Neutrophil (primary cell): ENCODE measurements at regions not wholly inside any gene's neighbourhood (a gene's known extent, or its start where the extent isn't known, plus 50 kb on each side); places are given as distances from the start of the nearest gene placed in this dataset.

ENCODE experiments used
- H3K27ac ChIP-seq: fragments of 200-600 bp; sonication (generic); 2 replicates; pipeline ENCODE4 v1.5.1; 2016; ENCODE audit warnings: mild to moderate bottlenecking, moderate library complexity
- H3K27me3 ChIP-seq: fragments of 200-600 bp; sonication (generic); 2 replicates; pipeline ENCODE4 v1.6.0; 2016; ENCODE audit warnings: mild to moderate bottlenecking
- H3K36me3 ChIP-seq: fragments of 200-600 bp; sonication (generic); 2 replicates; pipeline ENCODE4 v1.5.1; 2017
- H3K4me1 ChIP-seq, 2 experiments: fragments of 200-600 bp in 1 of 2; sonication (generic) in 1 of 2; 1 replicate in 1 of 2; 2 replicates in 1 of 2; pipeline versions ENCODE4 v1.5.1 to v1.6.1; 2013 to 2016; ENCODE audit warnings: low read depth in 1 of 2, low read length in 1 of 2, mild to moderate bottlenecking in 1 of 2, moderate library complexity in 1 of 2; ENCODE audit not compliant: control insufficient read depth in 1 of 2, insufficient read depth in 1 of 2
- H3K4me3 ChIP-seq, 2 experiments: fragments of 200-600 bp in 1 of 2; sonication (generic) in 1 of 2; 1 replicate in 1 of 2; 2 replicates in 1 of 2; pipeline ENCODE4 v1.5.1; 2013 to 2016; ENCODE audit warnings: low read depth in 1 of 2, low read length in 1 of 2, mild to moderate bottlenecking in 1 of 2, moderate library complexity in 1 of 2
- H3K9me3 ChIP-seq: fragments of 200-600 bp; sonication (generic); 2 replicates; pipeline ENCODE4 v1.5.1; 2016
- TF ChIP-seq, protein P1 (sequence below): fragments of 200-600 bp; sonication (generic); IDR thresholded peaks from 2 replicates; pipeline ENCODE4 v1.5.1; 2016; ENCODE audit warnings: antibody characterized with exemption

GRCh38 chr12:91959220-91959619 is 186.4 kb downstream of the BTG1 start:
- Histone ChIP-seq H3K36me3 (no peaks in the 10 kb centered on the region), H3K4me1 (no peaks in the 10 kb centered on the region), H3K4me3 (no peak overlapping the region), H3K27me3 (no peaks in the 10 kb centered on the region), H3K9me3 (no peaks in the 10 kb centered on the region), H3K27ac (no peak overlapping the region)
- TF ChIP-seq, protein P1, sequence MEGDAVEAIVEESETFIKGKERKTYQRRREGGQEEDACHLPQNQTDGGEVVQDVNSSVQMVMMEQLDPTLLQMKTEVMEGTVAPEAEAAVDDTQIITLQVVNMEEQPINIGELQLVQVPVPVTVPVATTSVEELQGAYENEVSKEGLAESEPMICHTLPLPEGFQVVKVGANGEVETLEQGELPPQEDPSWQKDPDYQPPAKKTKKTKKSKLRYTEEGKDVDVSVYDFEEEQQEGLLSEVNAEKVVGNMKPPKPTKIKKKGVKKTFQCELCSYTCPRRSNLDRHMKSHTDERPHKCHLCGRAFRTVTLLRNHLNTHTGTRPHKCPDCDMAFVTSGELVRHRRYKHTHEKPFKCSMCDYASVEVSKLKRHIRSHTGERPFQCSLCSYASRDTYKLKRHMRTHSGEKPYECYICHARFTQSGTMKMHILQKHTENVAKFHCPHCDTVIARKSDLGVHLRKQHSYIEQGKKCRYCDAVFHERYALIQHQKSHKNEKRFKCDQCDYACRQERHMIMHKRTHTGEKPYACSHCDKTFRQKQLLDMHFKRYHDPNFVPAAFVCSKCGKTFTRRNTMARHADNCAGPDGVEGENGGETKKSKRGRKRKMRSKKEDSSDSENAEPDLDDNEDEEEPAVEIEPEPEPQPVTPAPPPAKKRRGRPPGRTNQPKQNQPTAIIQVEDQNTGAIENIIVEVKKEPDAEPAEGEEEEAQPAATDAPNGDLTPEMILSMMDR = no peak

DNA sequence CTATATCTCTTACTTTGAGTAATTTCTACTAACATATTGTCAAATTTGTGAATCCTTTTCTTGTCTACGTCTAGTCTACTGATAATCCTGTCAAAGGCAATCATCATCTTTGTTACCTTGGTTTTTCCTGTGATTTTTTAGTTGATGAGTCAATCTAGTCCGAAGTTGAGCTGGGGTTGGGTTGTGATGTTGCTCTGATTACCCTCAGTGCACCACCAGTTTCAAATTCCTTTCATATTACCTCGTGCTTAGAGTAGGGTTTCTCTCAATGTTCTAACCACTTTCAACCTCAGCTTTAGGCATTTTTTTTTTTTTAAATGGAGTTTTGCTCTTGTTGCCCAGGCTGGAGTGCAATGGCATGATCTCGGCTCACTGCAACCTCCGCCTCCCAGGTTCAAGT is 186.8 kb downstream of the BTG1 start:
- no peaks in the 10 kb centered on the region for H3K9me3 ChIP-seq
- no peaks in the 10 kb centered on the region for H3K36me3 ChIP-seq
- no peak overlapping the region for H3K4me3 ChIP-seq
- H3K27ac ChIP-seq = no peak overlapping the region
- no peaks in the 10 kb centered on the region for H3K27me3 ChIP-seq
- H3K4me1 ChIP-seq = no peaks in the 10 kb centered on the region
- TF ChIP-seq, protein P1 = no peak

DNA sequence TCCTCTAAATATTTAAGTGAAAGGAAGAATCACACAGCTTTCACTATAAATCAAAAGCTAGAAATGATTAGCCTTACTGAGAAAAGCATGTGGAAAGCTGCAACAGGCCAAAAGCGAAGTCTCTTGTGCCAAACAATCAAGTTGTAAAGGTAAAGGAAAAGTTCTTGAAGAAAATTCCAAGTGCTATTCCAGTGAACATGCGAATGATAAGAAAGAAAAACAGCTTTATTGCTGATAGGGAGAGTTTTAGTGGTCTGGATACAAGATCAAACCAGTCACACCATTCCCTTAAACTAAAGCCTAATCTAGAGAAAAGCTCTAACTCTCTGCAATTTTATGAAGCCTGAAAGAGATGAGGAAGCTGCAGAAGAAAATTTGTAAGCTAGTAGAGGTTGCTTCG is 190.9 kb downstream of the BTG1 start:
- TF ChIP-seq, protein P1 = no peak
- H3K4me1 ChIP-seq = no peaks in the 10 kb centered on the region

DNA sequence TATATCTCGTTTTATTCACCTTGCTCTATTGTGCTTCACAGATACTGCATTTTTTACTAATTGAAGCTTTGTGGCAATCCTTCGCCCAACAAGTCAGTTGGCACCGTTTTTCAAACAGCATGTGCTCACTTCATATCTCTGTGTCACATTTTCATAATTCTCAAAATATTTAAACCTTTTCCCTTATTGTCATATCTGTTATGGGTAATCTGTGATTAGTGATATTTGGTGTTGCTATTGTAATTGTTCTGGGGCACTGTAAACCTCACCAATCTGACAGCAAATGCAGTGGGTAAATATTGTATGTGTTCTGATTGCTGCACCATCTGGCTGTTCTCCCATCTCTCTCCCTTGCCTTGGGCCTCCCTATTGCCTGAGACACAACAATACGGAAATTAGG is 191.3 kb downstream of the BTG1 start:
- no peaks in the 10 kb centered on the region for H3K4me1 ChIP-seq
- TF ChIP-seq, protein P1 = no peak

More for the DNA sequence above, 190.9 kb downstream of the BTG1 start:
- no peaks in the 10 kb centered on the region for H3K36me3 ChIP-seq
- H3K27me3 ChIP-seq = no peaks in the 10 kb centered on the region
- H3K27ac ChIP-seq = no peak overlapping the region
- H3K9me3 ChIP-seq = no peaks in the 10 kb centered on the region
- H3K4me3 ChIP-seq = no peak overlapping the region

GRCh38 chr12:91952916-91953315 is 192.7 kb downstream of the BTG1 start:
- TF ChIP-seq, protein P1 = no peak
- no peaks in the 10 kb centered on the region for H3K27me3 ChIP-seq
- no peaks in the 10 kb centered on the region for H3K36me3 ChIP-seq
- H3K4me1 ChIP-seq = no peaks in the 10 kb centered on the region
- no peak overlapping the region for H3K4me3 ChIP-seq
- no peaks in the 10 kb centered on the region for H3K9me3 ChIP-seq
- no peak overlapping the region for H3K27ac ChIP-seq

More for the DNA sequence above, 191.3 kb downstream of the BTG1 start:
- Histone ChIP-seq H3K4me3 (no peak overlapping the region), H3K9me3 (no peaks in the 10 kb centered on the region), H3K36me3 (no peaks in the 10 kb centered on the region), H3K27me3 (no peaks in the 10 kb centered on the region), H3K27ac (no peak overlapping the region)

DNA sequence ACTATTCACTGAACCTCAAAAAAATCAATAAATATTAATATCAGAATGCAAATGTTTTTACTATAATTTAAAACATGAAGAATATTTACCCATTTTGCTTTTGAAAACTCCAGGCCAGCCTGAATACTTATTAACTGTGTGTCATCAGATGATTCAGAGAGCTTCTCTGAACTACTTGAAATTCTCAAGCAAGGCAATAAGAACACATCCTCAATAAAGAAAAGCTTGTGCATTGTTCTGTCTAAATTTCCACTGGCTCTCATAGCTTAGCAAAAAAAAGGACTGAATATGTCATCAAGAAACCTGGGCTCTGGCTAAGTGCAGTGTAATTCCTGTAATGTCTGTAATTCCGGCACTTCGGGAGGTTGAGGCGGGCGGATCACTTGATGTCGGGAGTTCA is 194.1 kb downstream of the BTG1 start:
- no peaks in the 10 kb centered on the region for H3K36me3 ChIP-seq
- no peak overlapping the region for H3K27ac ChIP-seq
- H3K4me1 ChIP-seq = no peaks in the 10 kb centered on the region
- no peaks in the 10 kb centered on the region for H3K27me3 ChIP-seq
- H3K4me3 ChIP-seq = no peak overlapping the region
- no peaks in the 10 kb centered on the region for H3K9me3 ChIP-seq
- TF ChIP-seq, protein P1 = no peak
